HG03139 (cell line): ENCODE measurements at regions not wholly inside any gene's neighbourhood (a gene's known extent, or its start where the extent isn't known, plus 50 kb on each side); places are given as distances from the start of the nearest gene placed in this dataset.

Experiments
- ATAC-seq: cut with Tn5 transposase; IDR thresholded peaks from one replicate; pipeline ENCODE4 v1.9.1; 2021; ENCODE audit not compliant: unreplicated experiment

- no peak for ATAC-seq
These were observed 500.9 kb downstream of the ENC1 start for GRCh38 chr5:74139589-74139988.

GRCh38 chr5:74138721-74139120 lies 501.8 kb downstream of the ENC1 start:
- ATAC-seq, result no peak

GRCh38 chr5:74136276-74136825 lies 504.2 kb downstream of the ENC1 start:
- no peak for ATAC-seq

- ATAC-seq, result no peak
These were observed 505.5 kb downstream of the ENC1 start for GRCh38 chr5:74135033-74135432.

- no peak for ATAC-seq
These were observed 506.5 kb downstream of the ARHGEF28 start for GRCh38 chr5:74132485-74132884.

GRCh38 chr5:74131250-74131649 lies 505.3 kb downstream of the ARHGEF28 start:
- no peak for ATAC-seq

GRCh38 chr5:74130155-74130897 lies 504.3 kb downstream of the ARHGEF28 start:
- ATAC-seq, result no peak

GRCh38 chr5:74127381-74128320 lies 501.7 kb downstream of the ARHGEF28 start:
- no peak for ATAC-seq

- no peak for ATAC-seq
These were observed 500.3 kb downstream of the ARHGEF28 start for GRCh38 chr5:74126294-74126693.

GRCh38 chr5:74124826-74125225 lies 498.8 kb downstream of the ARHGEF28 start:
- no peak for ATAC-seq

- ATAC-seq, result no peak
These were observed 497.9 kb downstream of the ARHGEF28 start for GRCh38 chr5:74123929-74124328.

- no peak for ATAC-seq
These were observed 497.1 kb downstream of the ARHGEF28 start for GRCh38 chr5:74122979-74123590.

GRCh38 chr5:74122175-74122574 lies 496.2 kb downstream of the ARHGEF28 start:
- ATAC-seq, result no peak

GRCh38 chr5:74120585-74120984 lies 494.6 kb downstream of the ARHGEF28 start:
- ATAC-seq, result no peak

- ATAC-seq, result no peak
These were observed 492.1 kb downstream of the ARHGEF28 start for GRCh38 chr5:74118071-74118470.

- no peak for ATAC-seq
These were observed 491.0 kb downstream of the ARHGEF28 start for GRCh38 chr5:74116984-74117383.

GRCh38 chr5:74116266-74116665 lies 490.3 kb downstream of the ARHGEF28 start:
- no peak for ATAC-seq

- no peak for ATAC-seq
These were observed 487.9 kb downstream of the ARHGEF28 start for GRCh38 chr5:74113927-74114326.

GRCh38 chr5:74113196-74113540 lies 487.2 kb downstream of the ARHGEF28 start:
- ATAC-seq, result no peak

- ATAC-seq, result no peak
These were observed 486.6 kb downstream of the ARHGEF28 start for GRCh38 chr5:74112372-74113195.

- no peak for ATAC-seq
These were observed 485.8 kb downstream of the ARHGEF28 start for GRCh38 chr5:74111764-74112163.
